ENCODE measurements at regions not wholly inside any gene's neighbourhood (a gene's known extent, or its start where the extent isn't known, plus 50 kb on each side); places are given as distances from the start of the nearest gene placed in this dataset.

- no peak for DNase-seq
These were observed 601.4 kb upstream of the IGFBP3 start for GRCh38 chr7:46522354-46522906.

- DNase-seq, result no peak
These were observed 597.6 kb upstream of the IGFBP3 start for GRCh38 chr7:46518713-46519112.

- no peak for DNase-seq
These were observed 594.9 kb upstream of the IGFBP3 start for GRCh38 chr7:46515844-46516590.

- no peak for DNase-seq
These were observed 592.4 kb upstream of the IGFBP3 start for GRCh38 chr7:46513447-46513848.

GRCh38 chr7:46512891-46513413 is 591.9 kb upstream of the IGFBP3 start:
- DNase-seq, result no peak

- DNase-seq, result no peak
These were observed 590.6 kb upstream of the IGFBP3 start for GRCh38 chr7:46511442-46512215.

GRCh38 chr7:46508583-46508982 is 587.5 kb upstream of the IGFBP3 start:
- no peak for DNase-seq

GRCh38 chr7:46507560-46507959 is 586.5 kb upstream of the IGFBP3 start:
- DNase-seq, result no peak

GRCh38 chr7:46494441-46494840 is 573.4 kb upstream of the IGFBP3 start:
- DNase-seq, result no peak

- DNase-seq, result no peak
These were observed 573.0 kb upstream of the IGFBP3 start for GRCh38 chr7:46494028-46494427.

- DNase-seq, result no peak
These were observed 572.1 kb upstream of the IGFBP3 start for GRCh38 chr7:46493196-46493595.

- DNase-seq, result no peak
These were observed 571.4 kb upstream of the IGFBP3 start for GRCh38 chr7:46492466-46492865.

- DNase-seq, result no peak
These were observed 569.3 kb upstream of the IGFBP3 start for GRCh38 chr7:46490406-46490805.

- DNase-seq, result no peak
These were observed 568.0 kb upstream of the IGFBP3 start for GRCh38 chr7:46489106-46489505.

GRCh38 chr7:46488607-46489006 is 567.5 kb upstream of the IGFBP3 start:
- DNase-seq, result no peak

- no peak for DNase-seq
These were observed 565.5 kb upstream of the IGFBP3 start for GRCh38 chr7:46486256-46487206.

GRCh38 chr7:46485481-46486065 is 564.5 kb upstream of the IGFBP3 start:
- DNase-seq, result no peak

GRCh38 chr7:46484906-46485305 is 563.8 kb upstream of the IGFBP3 start:
- DNase-seq, result no peak

GRCh38 chr7:46480619-46481018 is 559.5 kb upstream of the IGFBP3 start:
- no peak for DNase-seq

- no peak for DNase-seq
These were observed 558.6 kb upstream of the IGFBP3 start for GRCh38 chr7:46479680-46480079.

- no peak for DNase-seq
These were observed 557.0 kb upstream of the IGFBP3 start for GRCh38 chr7:46478046-46478445.

- DNase-seq, result no peak
These were observed 547.8 kb upstream of the IGFBP3 start for GRCh38 chr7:46468753-46469356.
